Peyer's patch (tissue), 4 donors: ENCODE measurements at regions not wholly inside any gene's neighbourhood (a gene's known extent, or its start where the extent isn't known, plus 50 kb on each side); places are given as distances from the start of the nearest gene placed in this dataset.

ENCODE experiments used
- CTCF ChIP-seq, 6 experiments: fragments of 450-650 bp in 4 of 6; fragments of 200-600 bp in 2 of 6; sonication (generic) in 1 of 6; IDR thresholded peaks; one replicate each; pipeline ENCODE4 v1.5.1; 2017 to 2019; ENCODE audit warnings: antibody characterized with exemption in 6 of 6, mild to moderate bottlenecking in 3 of 6, moderate library complexity in 1 of 6
- POLR2A ChIP-seq, 2 donors: fragments of 450-650 bp; IDR thresholded peaks; one replicate each; pipeline ENCODE4 v1.5.1; 2017; ENCODE audit warnings: antibody characterized with exemption in 2 of 2, mild to moderate bottlenecking in 2 of 2, moderate library complexity in 2 of 2

GRCh38 chr2:198498048-198498447, 693.7 kb downstream of the PLCL1 start:
- TF ChIP-seq CTCF (IDR thresholded peaks at IDR 0.05), result no peak
- TF ChIP-seq POLR2A (IDR thresholded peaks at IDR 0.05), result no peak
